RWPE2 (cell line): ENCODE measurements at regions not wholly inside any gene's neighbourhood (a gene's known extent, or its start where the extent isn't known, plus 50 kb on each side); places are given as distances from the start of the nearest gene placed in this dataset.
"Not testable (repeated sequence)": the region's sequence is repeated elsewhere in the genome, so short reads cannot be mapped to it uniquely, and the experiment has no call there.

Experiments used
- ATAC-seq: fragments of 200-7000 bp; cut with Tn5 transposase; 3 replicates; pipeline ENCODE4 v1.9.1; 2021; ENCODE audit warnings: low read depth
- DNase-seq: peaks from one replicate; pipeline ENCODE4 v3.0.0-alpha.2; 2020; ENCODE audit warnings: low spot score
- H3K27ac ChIP-seq: fragments of 450-650 bp; 2 replicates; pipeline ENCODE4 v1.5.1; 2017; ENCODE audit warnings: mild to moderate bottlenecking; ENCODE audit not compliant: poor library complexity, severe bottlenecking
- H3K27me3 ChIP-seq: fragments of 250-450 bp; sonication (Bioruptor Pico); 2 replicates; pipeline ENCODE4 v1.5.1; 2021; ENCODE audit warnings: mild to moderate bottlenecking, moderate library complexity; ENCODE audit not compliant: insufficient read depth, poor library complexity, severe bottlenecking
- H3K36me3 ChIP-seq: fragments of 250-450 bp; sonication (Bioruptor Pico); 2 replicates; pipeline ENCODE4 v1.5.1; 2020; ENCODE audit warnings: low read depth, mild to moderate bottlenecking, moderate library complexity
- H3K4me1 ChIP-seq: fragments of 250-450 bp; sonication (Bioruptor Pico); 2 replicates; pipeline ENCODE4 v1.5.1; 2021; ENCODE audit warnings: mild to moderate bottlenecking, moderate library complexity; ENCODE audit not compliant: insufficient read depth, poor library complexity, severe bottlenecking
- H3K4me3 ChIP-seq: fragments of 250-450 bp; sonication (Bioruptor Pico); 2 replicates; pipeline ENCODE4 v1.5.1; 2021; ENCODE audit warnings: mild to moderate bottlenecking, moderate library complexity; ENCODE audit not compliant: severe bottlenecking
- H3K9me3 ChIP-seq: fragments of 250-450 bp; sonication (Bioruptor Pico); 2 replicates; pipeline ENCODE4 v1.5.1; 2021; ENCODE audit warnings: mild to moderate bottlenecking, moderate library complexity; ENCODE audit not compliant: severe bottlenecking
- TF ChIP-seq, protein P1 (sequence below): fragments of 450-650 bp; IDR thresholded peaks from one replicate; pipeline ENCODE4 v1.5.1; 2017; ENCODE audit warnings: mild to moderate bottlenecking, moderate library complexity; ENCODE audit not compliant: poor library complexity, severe bottlenecking

DNA sequence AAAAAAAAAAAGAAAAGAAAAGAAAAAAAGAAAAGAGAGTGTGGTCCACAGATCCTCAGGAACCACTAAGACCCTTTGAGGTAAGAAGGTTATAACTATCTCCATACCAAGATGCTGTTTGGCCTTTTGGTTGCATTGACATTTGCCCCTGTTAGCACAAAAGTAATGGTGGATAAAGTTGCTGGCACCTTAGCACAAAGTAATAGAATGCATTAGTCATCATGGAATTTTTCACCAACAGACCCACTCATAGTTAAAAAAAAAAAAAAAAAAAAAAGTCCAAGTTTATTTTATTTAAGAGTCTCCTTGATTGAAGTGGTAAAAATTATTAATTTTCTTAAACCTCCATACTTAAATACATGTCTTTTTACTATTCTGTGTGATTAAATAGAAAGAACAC, 78.4 kb upstream of the RBPJ start:
- Histone ChIP-seq H3K27me3 (no peaks in the 10 kb centered on the region), H3K36me3 (no peaks in the 10 kb centered on the region), H3K4me1 (no peaks in the 10 kb centered on the region), H3K27ac (no peak overlapping the region), H3K4me3 (no peak overlapping the region), H3K9me3 (no peaks in the 10 kb centered on the region)
- ATAC-seq (no peak), DNase-seq (no peak)
- TF ChIP-seq, protein P1, sequence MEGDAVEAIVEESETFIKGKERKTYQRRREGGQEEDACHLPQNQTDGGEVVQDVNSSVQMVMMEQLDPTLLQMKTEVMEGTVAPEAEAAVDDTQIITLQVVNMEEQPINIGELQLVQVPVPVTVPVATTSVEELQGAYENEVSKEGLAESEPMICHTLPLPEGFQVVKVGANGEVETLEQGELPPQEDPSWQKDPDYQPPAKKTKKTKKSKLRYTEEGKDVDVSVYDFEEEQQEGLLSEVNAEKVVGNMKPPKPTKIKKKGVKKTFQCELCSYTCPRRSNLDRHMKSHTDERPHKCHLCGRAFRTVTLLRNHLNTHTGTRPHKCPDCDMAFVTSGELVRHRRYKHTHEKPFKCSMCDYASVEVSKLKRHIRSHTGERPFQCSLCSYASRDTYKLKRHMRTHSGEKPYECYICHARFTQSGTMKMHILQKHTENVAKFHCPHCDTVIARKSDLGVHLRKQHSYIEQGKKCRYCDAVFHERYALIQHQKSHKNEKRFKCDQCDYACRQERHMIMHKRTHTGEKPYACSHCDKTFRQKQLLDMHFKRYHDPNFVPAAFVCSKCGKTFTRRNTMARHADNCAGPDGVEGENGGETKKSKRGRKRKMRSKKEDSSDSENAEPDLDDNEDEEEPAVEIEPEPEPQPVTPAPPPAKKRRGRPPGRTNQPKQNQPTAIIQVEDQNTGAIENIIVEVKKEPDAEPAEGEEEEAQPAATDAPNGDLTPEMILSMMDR = no peak

GRCh38 chr4:26244138-26244537, 76.7 kb upstream of the RBPJ start:
- not testable (repeated sequence) for H3K4me3 ChIP-seq, H3K9me3 ChIP-seq, H3K27ac ChIP-seq, H3K36me3 ChIP-seq, H3K27me3 ChIP-seq, ATAC-seq, H3K4me1 ChIP-seq, DNase-seq

DNA sequence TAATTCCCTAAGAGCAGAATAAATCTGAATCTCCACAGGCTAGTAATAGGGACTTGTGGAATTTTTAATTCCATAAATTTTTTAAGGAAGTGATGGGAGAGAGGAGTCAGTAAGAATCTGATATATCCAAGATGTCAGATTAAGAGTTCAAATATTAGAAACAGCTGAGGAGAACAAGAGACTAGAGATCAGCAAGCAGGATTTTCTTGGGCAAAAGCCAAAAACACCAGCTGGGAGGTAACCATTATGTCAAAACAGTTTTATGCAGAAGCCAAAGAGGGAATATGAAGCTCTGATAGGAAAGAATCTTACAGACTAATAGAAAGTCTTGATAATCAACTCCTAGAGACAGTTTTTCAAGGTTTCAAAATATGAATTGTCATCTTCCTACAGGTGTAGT, 72.2 kb upstream of the RBPJ start:
- H3K4me3 ChIP-seq = no peak overlapping the region
- DNase-seq = no peak

DNA sequence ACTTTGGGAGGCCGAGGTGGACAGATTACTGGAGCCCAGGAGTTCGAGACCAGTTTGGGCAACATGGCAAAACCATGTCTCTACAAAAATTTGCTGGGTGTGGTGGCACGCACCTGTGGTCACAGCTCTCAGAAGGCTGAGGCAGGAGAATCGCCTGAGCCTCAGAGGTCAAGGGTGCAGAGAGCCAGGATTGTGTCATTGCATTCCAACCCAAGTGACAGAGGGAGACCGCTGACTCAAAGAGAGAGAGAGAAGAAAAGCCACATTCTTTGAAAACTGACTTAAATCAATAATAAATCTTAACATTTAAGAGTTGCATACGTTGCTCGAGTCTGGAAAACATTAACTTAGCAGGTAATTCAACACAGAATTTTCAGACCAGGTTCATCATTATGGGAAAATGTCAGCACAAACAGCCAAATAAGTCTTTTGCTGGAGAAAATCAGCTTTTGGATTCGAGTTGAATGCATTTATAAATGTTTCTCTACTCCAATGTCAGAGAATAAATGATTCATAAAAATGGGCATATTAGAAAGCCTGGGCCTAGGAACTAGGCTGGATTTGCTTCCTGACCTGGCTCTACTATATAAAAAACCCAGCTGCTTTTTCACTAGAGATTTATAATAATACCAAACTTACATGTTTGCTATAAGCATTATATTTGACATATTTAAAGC, 68.3 kb upstream of the RBPJ start:
- TF ChIP-seq, protein P1 = no peak
- no peak for ATAC-seq
- Histone ChIP-seq H3K36me3 (no peaks in the 10 kb centered on the region), H3K4me1 (no peaks in the 10 kb centered on the region), H3K27ac (no peak overlapping the region), H3K4me3 (no peak overlapping the region), H3K27me3 (no peaks in the 10 kb centered on the region), H3K9me3 (no peaks in the 10 kb centered on the region)
- no peak for DNase-seq

More for the DNA sequence above, 72.2 kb upstream of the RBPJ start:
- Histone ChIP-seq H3K27me3 (no peaks in the 10 kb centered on the region), H3K4me1 (no peaks in the 10 kb centered on the region), H3K36me3 (no peaks in the 10 kb centered on the region), H3K9me3 (no peaks in the 10 kb centered on the region), H3K27ac (no peak overlapping the region)
- ATAC-seq = no peak
- TF ChIP-seq, protein P1 = no peak

DNA sequence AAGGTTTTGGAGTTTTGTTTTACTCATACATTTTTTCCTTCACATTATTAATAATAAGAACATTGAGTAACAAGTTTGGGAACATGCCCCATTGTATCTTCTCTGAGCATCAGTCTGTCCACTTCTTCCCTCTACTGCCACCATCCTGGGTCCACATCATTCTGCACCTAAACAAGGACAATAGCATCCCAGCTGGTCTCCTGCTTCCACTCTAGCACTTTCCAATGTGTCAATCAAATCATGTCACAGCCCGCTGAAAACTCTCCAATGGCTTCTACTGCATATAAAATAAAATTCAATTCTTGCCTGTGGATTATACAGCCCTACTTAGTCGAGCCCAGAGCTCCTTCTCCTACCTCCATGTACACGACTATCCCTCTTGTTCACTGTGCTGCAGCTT, 66.8 kb upstream of the RBPJ start:
- no peaks in the 10 kb centered on the region for H3K36me3 ChIP-seq
- H3K27me3 ChIP-seq = no peaks in the 10 kb centered on the region
- H3K4me3 ChIP-seq = no peak overlapping the region
- TF ChIP-seq, protein P1 = no peak
- ATAC-seq = no peak
- DNase-seq = no peak
- H3K9me3 ChIP-seq = no peaks in the 10 kb centered on the region
- no peaks in the 10 kb centered on the region for H3K4me1 ChIP-seq
- H3K27ac ChIP-seq = no peak overlapping the region
